ENCODE measurements at regions not wholly inside any gene's neighbourhood (a gene's known extent, or its start where the extent isn't known, plus 50 kb on each side); places are given as distances from the start of the nearest gene placed in this dataset.

- Histone ChIP-seq H3K79me2 (replicated peaks; ENCODE audit: insufficient read depth, low read length) (no peaks in the 10 kb centered on the region), H3K9me2 (ENCODE audit: insufficient read depth, low read length) (no peaks in the 10 kb centered on the region), H3K4me2 (ENCODE audit: low read length) (no peak overlapping the region), H2AFZ (ENCODE audit: low read depth, low read length) (no peak overlapping the region), H3K4me3 (ENCODE audit: low read length) (no peak overlapping the region), H3F3A (ENCODE audit: insufficient read depth, low read length, poor library complexity, severe bottlenecking) (no peaks in the 10 kb centered on the region), H4K20me1 (ENCODE audit: insufficient read depth) (no peaks in the 10 kb centered on the region), H3K9ac (ENCODE audit: low read length) (no peak overlapping the region), H3K36me3 (ENCODE audit: insufficient read depth, low read length) (no peaks in the 10 kb centered on the region), H3K27me3 (ENCODE audit: insufficient read depth, low read depth, low read length) (no peaks in the 10 kb centered on the region), H3K27ac (ENCODE audit: low read length) (no peak overlapping the region), H3K9me3 (ENCODE audit: low read length) (no peaks in the 10 kb centered on the region)
- TF ChIP-seq RAD21 (conservative IDR thresholded peaks at IDR 0.05): no peak
- no peak for TF ChIP-seq TAF1 (IDR thresholded peaks at IDR 0.05; ENCODE audit: low read depth)
- TF ChIP-seq, protein P1, sequence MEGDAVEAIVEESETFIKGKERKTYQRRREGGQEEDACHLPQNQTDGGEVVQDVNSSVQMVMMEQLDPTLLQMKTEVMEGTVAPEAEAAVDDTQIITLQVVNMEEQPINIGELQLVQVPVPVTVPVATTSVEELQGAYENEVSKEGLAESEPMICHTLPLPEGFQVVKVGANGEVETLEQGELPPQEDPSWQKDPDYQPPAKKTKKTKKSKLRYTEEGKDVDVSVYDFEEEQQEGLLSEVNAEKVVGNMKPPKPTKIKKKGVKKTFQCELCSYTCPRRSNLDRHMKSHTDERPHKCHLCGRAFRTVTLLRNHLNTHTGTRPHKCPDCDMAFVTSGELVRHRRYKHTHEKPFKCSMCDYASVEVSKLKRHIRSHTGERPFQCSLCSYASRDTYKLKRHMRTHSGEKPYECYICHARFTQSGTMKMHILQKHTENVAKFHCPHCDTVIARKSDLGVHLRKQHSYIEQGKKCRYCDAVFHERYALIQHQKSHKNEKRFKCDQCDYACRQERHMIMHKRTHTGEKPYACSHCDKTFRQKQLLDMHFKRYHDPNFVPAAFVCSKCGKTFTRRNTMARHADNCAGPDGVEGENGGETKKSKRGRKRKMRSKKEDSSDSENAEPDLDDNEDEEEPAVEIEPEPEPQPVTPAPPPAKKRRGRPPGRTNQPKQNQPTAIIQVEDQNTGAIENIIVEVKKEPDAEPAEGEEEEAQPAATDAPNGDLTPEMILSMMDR (IDR thresholded peaks at IDR 0.05; ENCODE audit: poor library complexity, severe bottlenecking): no peak
- no peak for TF ChIP-seq SMC3 (conservative IDR thresholded peaks at IDR 0.05; ENCODE audit: poor library complexity)
- no peak for TF ChIP-seq EP300 (conservative IDR thresholded peaks at IDR 0.05; ENCODE audit: poor library complexity, severe bottlenecking)
- no peak for TF ChIP-seq POLR2AphosphoS5 (IDR thresholded peaks at IDR 0.05)
- no peak for TF ChIP-seq MXI1 (conservative IDR thresholded peaks at IDR 0.05; ENCODE audit: poor library complexity, severe bottlenecking)
- no peak for TF ChIP-seq EZH2 (IDR thresholded peaks at IDR 0.05; ENCODE audit: borderline replicate concordance, insufficient read depth, low read length, poor library complexity, severe bottlenecking)
Observed at GRCh38 chr12:69149270-69149669, 90.1 kb upstream of the CPSF6 start.

DNA sequence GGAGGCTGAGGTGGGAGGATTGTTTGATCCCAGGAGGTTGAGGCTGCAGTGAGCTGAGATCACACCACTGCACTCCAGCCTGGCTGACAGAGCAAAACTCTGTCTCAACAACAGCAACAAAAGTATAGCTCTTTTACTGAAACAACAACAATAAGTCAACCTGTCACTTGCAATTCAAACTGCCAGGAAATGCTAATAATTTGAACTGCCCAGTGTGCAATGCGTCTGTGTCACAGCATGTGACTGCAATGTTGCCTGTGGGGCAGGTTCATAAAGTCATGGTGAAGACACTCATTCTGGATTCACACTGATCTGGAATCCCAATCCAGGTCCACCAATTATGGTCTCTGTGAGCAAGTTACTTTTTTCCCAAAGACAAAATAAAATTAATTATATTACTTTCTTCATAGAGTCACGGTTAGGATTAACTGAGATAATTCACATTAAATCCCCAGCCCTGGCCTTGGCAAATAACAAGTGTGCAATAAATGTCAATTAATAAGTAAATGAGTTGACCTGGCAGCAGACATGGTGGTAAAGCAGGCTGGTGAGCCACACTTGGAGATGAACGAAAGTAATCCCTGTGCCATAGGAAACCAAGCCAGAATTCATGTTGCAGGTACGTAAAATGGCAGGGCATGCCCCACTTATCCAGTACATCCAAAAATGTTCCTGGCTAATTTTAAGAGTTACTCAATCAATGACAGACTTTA is 89.1 kb upstream of the CPSF6 start:
- Histone ChIP-seq H3K9me2 (ENCODE audit: insufficient read depth, low read length) (no peaks in the 10 kb centered on the region), H2AFZ (ENCODE audit: low read depth, low read length) (no peak overlapping the region), H3K4me2 (ENCODE audit: low read length) (no peak overlapping the region), H3K9me3 (ENCODE audit: low read length) (no peaks in the 10 kb centered on the region), H3K27me3 (ENCODE audit: insufficient read depth, low read depth, low read length) (no peaks in the 10 kb centered on the region), H3K4me3 (ENCODE audit: low read length) (no peak overlapping the region), H3K36me3 (ENCODE audit: insufficient read depth, low read length) (no peaks in the 10 kb centered on the region), H3K9ac (ENCODE audit: low read length) (no peak overlapping the region), H3K27ac (ENCODE audit: low read length) (no peak overlapping the region), H4K20me1 (ENCODE audit: insufficient read depth) (no peaks in the 10 kb centered on the region), H3K79me2 (replicated peaks; ENCODE audit: insufficient read depth, low read length) (no peaks in the 10 kb centered on the region), H3F3A (ENCODE audit: insufficient read depth, low read length, poor library complexity, severe bottlenecking) (no peaks in the 10 kb centered on the region)
- no peak for TF ChIP-seq EP300 (conservative IDR thresholded peaks at IDR 0.05; ENCODE audit: poor library complexity, severe bottlenecking)
- no peak for TF ChIP-seq REST (IDR thresholded peaks at IDR 0.05; ENCODE audit: borderline replicate concordance)
- TF ChIP-seq, protein P1 (IDR thresholded peaks at IDR 0.05; ENCODE audit: poor library complexity, severe bottlenecking): no peak
- no peak for TF ChIP-seq EZH2 (IDR thresholded peaks at IDR 0.05; ENCODE audit: borderline replicate concordance, insufficient read depth, low read length, poor library complexity, severe bottlenecking)
- no peak for TF ChIP-seq SMC3 (conservative IDR thresholded peaks at IDR 0.05; ENCODE audit: poor library complexity)
- TF ChIP-seq POLR2AphosphoS5 (IDR thresholded peaks at IDR 0.05): no peak
- no peak for TF ChIP-seq RAD21 (conservative IDR thresholded peaks at IDR 0.05)
- TF ChIP-seq MXI1 (conservative IDR thresholded peaks at IDR 0.05; ENCODE audit: poor library complexity, severe bottlenecking): no peak

Data from neural cell (in vitro differentiated cells).